Iris pigment epithelial cell (primary cell): ENCODE measurements at regions not wholly inside any gene's neighbourhood (a gene's known extent, or its start where the extent isn't known, plus 50 kb on each side); places are given as distances from the start of the nearest gene placed in this dataset.
"Not testable (repeated sequence)": the region's sequence is repeated elsewhere in the genome, so short reads cannot be mapped to it uniquely, and the experiment has no call there.

Experiments used
- DNase-seq: peaks from one replicate; pipeline ENCODE4 v3.0.0-alpha.2; 2011; ENCODE audit warnings: low read depth

DNA sequence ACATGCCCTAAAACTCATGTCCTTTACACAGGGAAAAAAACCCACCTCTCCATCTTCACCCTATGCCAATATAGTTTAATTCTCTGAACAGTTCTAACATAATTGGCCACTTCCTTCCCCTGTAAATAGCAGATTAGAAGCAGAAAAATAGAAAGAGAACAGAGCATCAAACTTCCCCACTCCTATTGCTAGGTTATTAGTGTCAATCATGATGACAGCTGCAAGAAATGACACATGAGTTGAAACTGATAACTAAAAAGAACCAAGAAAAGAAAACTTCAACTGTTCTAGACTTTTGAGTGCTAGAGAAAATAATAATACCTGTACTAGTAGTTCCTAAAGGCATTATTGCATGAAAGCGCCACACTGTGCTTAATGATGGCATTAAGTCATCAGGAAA lies 284.5 kb upstream of the TRPC5 start:
- DNase-seq: no peak

DNA sequence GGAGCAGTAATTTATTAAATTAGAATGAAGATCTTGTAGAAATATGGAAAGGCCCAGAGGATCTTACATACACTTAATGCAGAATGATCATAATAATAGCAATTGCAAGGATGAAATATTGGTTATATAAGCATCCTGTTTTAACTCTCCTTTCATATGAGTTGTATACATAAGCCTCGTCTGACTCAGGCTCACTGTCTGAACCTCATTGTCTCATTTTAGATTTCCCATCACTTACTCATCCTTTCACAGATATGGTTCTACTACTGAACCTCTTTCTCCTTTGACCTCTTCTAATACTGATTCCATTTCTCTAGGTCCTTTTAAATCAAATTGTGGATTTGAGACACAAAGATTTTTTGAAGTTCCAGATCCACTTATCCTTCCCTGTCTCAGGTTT lies 277.3 kb upstream of the TRPC5 start:
- peak; percentile 2 for DNase-seq

DNA sequence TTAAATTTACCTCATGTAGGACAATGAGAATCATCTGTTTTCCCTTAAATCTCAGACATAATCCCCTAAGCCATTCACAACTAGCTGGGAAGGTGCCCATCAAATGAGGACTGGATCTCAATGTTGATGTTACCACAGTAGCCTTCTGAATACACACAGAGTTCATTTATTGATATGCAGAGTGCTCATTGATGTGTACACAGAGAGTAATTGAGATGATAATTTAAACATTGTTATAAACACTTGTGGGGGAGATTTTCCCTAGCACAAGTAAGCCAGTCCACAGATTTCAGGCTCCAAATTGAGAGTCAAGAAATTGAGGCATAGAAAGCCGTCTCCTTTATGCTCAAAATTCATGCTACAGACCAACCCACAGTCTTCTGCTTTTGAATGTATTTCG lies 273.4 kb upstream of the TRPC5 start:
- no peak for DNase-seq

DNA sequence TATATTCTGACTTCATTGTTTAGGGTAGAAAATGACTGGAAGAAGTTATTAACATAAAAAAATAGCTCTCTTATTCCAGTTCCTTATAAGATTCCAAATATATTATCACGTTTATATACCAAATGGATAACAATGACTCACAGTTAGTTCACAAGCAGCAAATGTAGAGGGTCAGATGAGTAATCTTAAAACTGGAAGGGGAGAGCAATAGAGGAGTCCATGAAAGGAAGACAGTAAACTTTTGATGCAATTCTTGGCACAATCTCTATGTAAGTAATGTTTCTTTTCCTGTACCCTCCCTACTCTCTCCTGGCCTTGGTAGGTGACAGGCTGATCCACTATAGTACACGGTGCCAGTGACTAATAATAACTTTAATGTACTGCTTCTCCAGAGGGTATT lies 259.0 kb upstream of the TRPC5 start:
- DNase-seq: peak; percentile 2

DNA sequence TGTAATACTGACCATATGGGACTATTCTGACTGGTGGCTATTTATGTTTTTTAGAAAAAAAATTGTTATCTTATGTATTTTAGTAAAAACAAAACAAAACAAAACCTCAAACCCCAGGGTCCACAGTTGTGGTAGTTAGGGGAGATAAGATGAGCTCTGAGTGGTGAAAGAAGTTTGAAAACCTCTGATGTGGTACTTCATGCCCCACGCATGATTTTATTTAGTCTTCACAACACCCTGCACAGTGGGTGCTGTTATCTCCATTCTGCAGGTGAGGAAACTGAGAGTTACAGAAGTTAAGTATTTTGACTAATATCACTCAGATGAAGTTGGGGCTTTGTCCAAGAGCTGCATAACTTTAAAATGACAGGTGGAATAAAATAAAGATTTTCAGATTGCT lies 230.6 kb upstream of the TRPC5 start:
- DNase-seq: no peak

DNA sequence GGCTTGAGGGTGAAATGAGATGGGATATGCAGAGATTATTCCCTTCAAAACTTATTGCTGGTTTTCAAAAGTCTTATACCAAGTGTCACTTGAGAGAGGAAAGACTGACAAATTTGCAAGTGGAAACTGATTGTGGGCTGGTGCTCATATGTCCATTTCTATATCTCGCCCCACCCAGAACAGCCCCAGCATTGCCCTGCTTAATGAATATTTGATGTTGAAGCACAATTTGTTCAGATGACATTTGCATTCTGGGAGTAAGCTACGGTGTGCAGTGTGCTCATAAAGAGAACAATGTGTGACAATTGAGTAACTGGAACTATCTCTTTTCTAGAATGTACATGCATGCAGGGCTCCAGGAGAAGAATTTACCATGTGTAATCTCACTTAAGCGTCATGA lies 223.5 kb upstream of the TRPC5 start:
- DNase-seq: no peak

DNA sequence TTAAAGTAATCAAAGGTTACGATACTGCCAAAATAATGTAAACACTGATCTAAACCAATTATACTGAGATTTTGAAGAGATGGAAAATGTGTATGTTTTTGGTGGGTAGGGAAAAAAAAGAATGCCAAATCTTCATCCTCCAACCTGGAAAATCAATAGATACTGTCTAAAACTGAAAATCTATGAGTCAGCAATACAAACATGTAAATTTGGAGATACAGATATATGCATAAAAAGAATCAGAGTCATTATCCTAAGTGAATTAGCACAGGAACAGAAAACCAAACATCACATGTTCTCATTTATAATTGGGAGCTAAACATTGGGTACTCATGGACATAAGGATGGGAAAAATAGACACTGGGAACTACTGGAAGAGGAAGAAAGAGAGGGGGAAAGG lies 197.4 kb upstream of the TRPC5 start:
- DNase-seq: no peak

DNA sequence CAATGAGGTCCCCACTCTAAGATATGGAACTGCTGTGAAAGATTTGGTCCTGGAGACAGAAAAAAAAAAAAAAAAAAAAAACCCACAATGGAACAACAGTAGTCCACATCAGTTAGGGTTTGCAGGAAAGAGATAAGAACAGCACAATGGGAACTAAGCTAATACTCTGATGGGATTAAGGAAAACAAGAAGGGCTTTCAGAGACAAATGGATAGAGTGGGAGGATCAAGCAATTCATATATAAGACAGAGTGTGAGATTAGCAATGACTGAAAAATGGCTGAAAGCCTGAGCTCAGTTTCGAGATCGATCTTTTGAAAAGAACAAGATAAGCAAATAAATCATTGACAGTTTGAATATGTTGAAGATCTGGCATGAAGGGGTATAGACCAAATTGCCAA lies 188.4 kb upstream of the TRPC5 start:
- DNase-seq: no peak

DNA sequence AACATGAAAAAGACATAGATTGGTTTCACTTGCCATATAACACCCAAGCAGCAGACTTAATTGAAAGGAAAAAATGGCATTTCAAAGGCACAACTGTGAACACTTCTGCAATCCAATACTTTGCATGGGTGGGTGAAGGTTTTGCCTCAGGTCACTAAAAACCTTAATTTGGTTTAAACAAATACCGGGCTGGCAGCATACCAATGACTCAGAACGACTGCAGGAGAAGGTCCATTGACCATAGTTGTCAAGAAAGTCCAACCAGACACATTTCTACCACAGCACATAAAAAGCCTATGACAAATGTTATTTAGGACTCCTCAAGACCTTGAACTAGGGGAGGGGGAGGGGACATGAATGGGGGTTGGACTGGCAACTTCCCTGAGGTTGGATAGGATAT lies 183.6 kb upstream of the TRPC5 start:
- no peak for DNase-seq

DNA sequence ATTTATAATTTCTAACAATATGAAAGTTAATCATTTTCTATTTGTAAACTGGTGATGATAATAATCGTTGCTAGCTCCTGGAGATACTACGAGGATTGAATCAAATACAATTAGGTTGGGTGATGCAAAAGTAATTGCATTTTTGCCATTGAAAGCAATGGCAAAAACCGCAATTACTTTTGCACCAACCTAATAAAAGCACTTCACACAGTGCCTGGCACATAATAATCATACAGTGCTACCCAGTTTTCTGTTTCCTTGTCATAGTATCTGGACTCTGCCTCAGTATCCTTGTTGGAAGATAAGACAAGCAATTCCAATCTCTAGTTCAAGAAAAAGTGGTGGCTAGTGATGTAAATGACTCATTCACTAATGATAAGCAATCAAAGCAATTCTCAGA lies 176.8 kb upstream of the TRPC5 start:
- no peak for DNase-seq

DNA sequence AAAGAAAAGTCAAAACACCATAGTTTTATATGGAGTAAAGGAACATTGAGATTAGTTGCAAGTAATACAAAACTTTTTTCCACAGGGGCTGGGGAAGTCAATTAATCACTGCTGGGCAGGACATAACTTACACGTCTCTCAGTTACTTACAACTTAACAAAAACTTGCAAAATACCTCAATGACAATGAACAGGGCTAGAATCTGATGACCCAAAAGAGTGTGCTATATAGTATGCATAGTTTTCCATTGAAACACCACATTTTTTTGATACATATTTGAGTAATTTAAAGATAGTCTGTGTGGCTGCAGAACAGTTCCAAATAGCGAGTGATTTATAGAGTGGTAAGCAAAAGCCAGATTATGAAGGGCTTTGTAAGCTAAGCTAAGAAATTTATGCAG lies 172.3 kb upstream of the TRPC5 start:
- no peak for DNase-seq

DNA sequence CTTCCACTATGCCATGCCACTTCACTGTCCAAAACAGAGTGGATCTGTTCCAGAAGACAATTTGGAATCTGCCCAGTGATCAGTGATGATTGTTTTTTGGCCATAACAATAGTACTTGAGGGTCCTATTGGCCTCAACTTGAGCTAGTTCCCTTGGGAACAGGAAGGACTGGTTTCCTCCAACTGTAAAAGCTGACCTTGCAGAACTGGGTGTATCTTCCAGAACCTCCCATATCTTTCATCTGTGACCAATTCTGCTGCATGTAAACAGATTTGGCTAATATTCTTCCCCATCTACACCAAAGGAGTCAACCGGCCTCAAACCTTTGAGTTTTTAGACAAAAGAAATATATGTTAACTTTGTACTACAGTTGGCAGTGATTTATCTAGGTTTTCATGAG lies 165.1 kb upstream of the TRPC5 start:
- DNase-seq: no peak

DNA sequence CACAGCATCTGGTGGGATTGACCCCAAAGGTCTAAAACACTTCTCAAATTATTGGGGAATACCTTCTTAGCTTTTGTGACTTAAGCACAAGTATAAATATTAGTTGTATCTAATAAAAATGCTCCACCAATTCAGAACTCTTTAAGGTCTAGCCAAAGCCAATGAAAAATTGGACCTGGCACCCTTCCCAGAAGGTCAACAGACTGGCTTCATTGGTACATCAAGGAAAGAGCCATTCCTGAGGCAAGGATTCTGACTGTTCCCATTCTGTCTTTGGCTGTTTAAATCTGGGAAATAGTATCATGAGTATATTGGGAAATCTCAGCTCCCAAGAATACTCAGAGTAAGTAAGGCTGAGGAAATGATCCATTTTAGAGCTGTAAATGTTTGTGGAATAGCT lies 153.0 kb upstream of the TRPC5 start:
- no peak for DNase-seq

DNA sequence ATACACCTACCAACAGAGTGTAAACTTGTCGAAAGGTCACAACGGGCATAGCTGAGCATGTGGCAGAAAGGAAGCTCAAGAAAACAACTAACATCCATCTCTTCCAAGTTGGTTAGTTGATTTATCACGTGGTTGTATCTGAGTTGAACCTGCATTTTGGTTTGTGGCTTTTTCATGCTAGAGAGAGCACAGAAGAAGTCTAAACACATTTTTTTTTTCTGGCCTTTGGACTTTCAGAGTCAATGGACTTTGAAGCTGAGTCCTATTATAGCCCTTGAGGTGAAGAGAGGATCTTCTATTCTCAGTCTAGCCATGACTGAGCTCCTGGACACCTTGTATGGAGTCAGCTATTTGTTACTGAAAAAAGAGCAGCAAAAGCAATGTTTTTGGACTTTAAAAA lies 150.6 kb upstream of the TRPC5 start:
- no peak for DNase-seq

DNA sequence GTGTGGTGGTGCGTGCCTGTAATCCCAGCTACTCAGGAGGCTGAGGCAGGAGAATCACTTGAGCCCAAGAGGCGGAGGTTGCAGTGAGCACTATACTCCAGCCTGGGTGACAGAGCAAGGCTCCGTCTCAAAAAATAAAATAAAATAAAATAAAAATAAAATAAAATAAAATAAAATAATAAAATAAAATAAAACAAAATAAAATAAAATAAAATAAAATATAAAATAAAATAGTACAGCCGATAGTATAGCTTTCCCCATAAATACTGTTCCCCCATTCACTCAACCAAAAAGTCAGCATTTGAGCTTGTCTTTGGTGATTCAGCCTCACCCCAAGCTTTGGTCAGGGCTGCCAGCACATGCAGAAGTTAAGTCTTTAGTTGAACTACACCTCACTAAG lies 144.2 kb upstream of the TRPC5 start:
- DNase-seq: not testable (repeated sequence)

DNA sequence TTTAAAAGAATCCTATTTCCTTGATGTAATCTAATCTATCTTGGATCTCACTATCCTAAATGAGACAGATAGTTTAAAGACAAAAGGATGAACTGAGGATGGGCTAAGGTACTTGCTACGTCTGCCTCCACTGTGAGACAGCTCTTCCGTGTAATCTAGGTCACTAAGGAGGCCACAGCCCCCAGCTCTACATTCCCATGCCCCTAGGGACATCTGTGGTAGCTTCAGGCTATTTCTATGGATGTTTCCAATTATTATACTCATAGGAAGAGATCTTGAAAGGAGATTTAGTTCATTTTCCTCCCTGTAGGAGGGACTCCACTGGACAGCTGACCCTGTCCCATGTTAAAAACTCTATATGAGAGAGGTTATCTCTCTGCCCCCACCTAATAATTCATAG lies 140.8 kb upstream of the TRPC5 start:
- DNase-seq: no peak

DNA sequence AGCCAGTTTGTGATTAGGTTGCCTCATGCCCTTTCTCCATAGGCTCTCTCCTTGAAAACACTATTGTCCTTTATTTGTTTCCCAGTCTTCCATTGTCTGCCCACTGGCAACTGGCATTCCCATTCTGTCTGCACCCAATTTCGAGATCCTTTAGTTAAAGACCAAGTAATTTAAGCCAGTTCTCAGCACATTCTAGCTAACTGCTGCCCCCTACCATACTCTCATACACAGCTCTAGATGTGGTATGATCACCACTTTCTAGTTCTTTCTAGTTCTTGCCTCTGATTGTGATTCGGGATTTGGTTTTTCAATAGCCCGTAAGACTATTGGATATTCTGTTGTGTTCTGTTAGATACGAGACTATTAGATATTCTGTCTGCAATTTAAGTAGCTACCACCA lies 135.8 kb upstream of the TRPC5 start:
- no peak for DNase-seq

DNA sequence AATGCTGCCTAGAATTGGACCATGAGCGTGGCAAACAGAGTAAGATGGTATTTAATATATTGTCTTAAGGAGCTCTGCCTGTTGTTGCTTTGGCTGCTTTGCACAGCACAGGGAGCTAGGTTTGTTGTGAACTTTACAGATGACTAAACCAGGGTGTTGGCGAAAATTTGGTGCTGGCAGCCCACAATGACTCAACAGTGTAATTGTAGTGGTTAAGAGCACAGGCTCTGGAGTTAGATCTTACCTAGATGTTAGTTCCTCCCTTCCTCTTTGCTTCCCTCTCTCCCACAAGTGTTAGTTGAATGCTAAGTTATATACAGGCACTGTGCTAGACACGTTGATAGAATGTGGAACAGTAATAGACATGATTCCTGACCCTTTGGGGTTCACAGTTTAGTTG lies 128.9 kb upstream of the TRPC5 start:
- no peak for DNase-seq

DNA sequence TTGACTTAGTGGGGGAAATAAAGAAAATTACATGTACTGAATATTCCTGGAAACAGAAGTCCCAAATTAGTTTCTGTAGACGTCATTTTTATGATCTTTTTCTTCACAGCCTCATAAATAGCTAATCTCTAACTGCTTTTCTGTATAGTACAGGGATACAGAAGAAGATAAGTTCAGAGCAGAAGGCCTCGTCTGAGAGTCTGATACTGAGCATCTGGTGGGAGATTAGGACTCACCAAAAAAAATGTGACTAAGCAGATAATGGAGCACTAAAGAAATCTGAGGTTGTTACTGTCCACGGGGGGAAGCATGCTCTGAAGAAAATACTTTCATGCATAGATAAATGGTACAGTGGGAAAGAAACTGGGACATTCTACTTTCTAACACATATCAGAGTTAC lies 115.3 kb upstream of the TRPC5 start:
- no peak for DNase-seq

DNA sequence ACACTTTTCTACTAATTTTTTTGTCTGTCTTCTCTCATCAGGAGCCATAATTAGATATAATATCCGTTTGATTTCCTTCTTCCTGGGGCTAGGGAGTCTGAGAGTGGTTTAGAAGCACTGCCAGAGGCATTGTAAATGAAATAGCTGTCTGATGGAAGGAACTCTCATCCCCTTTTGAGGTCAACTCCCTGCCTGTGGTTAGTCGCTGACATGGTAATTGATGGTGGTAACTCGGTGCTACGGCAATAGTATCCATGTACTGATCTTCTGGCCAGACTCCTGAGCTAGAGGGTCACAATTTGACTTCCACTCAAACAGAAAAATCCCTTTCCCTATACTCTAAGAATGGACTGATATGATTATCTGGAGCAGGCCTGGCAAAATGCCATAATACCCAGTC lies 108.1 kb upstream of the TRPC5 start:
- no peak for DNase-seq

DNA sequence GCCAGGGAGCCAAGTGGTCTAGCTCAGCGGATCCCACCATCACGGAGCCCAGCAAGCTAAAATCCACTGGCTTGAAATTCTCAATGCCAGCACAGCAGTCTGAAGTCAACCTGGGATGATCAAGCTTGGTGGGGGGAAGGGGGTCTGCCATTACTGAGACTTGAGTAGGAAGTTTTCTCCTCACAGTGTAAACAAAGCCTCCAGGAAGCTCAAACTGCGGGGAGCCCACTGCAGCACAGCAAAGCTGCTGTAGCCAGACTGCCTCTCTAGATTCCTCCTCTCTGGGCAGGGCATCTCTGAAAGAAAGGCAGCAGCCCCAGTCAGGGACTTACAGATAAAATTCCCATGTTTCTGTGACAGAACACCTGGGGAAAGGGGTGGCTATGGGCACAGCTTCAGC lies 98.8 kb upstream of the TRPC5 start:
- DNase-seq: not testable (repeated sequence)

DNA sequence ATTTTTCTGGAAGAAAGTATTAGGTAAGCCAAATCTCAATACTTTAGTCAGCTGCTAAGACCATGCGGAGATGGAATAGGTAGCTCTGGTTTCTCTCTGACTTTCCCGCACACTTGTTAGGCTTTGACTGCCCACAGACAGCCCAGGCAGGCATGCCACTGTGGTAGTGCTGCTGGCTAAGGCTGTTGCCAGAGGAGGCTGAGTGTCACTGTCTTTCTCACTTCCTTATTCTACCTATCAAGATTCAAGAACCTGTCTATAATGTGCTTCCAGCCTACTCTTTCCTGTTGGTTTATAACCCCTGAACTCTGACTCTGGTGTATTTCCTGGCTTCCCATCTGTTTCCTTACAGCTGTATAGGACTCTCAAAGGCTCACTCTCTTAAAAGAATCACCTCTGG lies 81.8 kb upstream of the TRPC5 start:
- no peak for DNase-seq

DNA sequence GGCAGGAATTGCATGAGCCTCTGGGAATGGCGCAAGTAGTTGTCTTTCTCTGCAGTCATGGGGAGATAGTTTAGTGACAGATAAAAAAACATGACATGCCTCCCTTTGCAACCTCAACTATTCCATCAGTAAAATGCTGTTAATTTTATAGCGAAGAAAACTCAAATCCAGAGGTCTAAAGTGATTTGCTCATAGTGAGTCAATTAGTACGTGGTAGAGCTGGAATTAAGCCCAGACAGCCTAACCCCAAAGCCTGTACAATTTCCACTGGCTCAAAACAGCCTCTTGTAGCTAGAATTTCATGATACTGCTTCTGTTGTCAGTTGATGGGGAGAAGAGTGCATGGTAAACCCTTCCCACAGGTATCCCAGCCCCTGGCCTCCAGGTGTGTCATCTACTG lies 81.3 kb upstream of the TRPC5 start:
- DNase-seq: no peak

DNA sequence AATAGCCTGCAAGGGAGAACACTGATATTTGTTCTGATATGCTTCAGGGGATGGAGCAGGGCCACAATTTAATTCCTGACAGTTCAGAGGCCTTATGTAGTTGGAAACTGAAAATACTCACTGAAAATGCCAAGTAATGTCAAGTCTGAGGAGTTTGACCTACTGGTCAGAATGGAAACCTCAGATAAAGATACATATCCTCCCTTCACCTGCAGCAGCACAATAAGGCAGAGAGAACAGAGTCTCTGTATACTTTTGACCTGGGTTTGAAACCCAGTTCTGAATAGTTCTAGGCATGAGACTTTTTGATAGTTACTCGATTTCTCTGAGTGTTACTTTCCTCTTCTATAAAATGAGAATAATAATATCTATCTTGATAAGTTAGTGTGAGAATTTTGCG lies 65.8 kb upstream of the TRPC5 start:
- no peak for DNase-seq

DNA sequence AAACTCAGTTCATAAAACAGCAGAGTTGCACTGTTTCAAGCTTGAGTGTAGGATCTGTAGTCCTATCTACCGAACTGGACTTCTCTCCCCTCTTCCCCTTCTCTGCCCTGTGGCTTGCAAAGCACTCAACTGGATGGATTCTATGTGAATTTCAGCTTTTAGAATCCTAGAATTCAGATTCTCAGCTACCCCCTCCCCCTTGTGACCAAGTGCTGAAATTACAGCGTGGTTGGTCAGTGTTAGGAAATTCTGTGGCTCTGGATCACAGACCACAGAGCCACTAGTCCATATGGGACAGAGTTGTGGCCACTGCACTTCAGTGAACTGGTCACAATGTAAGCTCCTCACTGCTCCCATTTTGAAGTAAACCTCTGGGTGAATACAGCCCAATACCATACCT lies 64.6 kb upstream of the TRPC5 start:
- DNase-seq: peak; percentile 0

DNA sequence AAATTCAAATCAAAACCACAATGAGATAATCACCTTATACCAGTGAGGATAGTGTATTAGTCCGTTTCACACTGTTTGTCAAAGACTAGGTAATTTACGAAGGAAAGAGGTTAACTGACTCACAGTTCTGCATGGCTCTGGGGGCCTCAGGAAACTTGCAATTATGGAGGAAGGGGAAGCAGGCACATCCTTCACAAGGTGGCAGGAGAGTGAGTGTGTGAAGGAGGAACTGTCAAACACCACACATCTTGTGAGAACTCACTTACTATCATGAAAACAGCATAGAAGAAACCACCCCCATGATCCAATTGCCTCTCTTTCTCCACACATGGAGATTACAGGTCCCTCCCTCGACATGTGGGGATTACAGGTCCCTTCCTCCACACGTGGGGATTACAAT lies 54.7 kb upstream of the TRPC5 start:
- DNase-seq: no peak
